HG02763 (cell line): ENCODE measurements at regions not wholly inside any gene's neighbourhood (a gene's known extent, or its start where the extent isn't known, plus 50 kb on each side); places are given as distances from the start of the nearest gene placed in this dataset.
"Not testable (repeated sequence)": the region's sequence is repeated elsewhere in the genome, so short reads cannot be mapped to it uniquely, and the experiment has no call there.

ENCODE experiments used
- ATAC-seq: cut with Tn5 transposase; IDR thresholded peaks from one replicate; pipeline ENCODE4 v1.9.1; 2021; ENCODE audit warnings: mild to moderate bottlenecking, moderate library complexity; ENCODE audit not compliant: unreplicated experiment

GRCh38 chr9:104195142-104195541 lies 101.0 kb downstream of the SMC2 start:
- ATAC-seq, result not testable (repeated sequence)

DNA sequence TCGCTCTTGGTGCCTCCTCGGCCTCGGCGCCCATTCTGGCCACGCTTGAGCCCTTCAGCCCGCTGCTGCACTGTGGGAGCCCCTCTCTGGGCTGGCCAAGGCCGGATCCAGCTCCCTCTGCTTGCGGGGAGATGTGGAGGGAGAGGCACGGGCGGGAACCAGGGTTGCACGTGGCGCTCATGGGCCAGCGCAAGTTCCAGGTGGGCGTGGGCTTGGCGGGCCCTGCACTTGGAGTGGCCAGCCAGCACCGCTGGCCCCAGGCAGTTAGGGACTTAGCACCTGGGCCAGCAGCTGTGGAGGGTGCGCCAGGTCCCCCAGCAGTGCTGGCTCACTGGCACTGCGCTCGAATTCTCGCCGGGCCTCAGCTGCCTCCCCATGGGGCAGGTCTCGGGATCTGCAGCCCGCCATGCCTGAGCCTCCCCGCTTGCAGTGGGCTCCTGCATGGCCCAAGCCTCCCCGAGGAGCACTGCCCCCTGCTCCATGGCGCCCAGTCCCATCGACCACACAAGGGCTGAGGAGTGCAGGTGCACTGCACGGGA lies 106.4 kb downstream of the SMC2 start:
- ATAC-seq, result no peak

GRCh38 chr9:104206766-104207165 lies 112.7 kb downstream of the SMC2 start:
- ATAC-seq, result no peak

DNA sequence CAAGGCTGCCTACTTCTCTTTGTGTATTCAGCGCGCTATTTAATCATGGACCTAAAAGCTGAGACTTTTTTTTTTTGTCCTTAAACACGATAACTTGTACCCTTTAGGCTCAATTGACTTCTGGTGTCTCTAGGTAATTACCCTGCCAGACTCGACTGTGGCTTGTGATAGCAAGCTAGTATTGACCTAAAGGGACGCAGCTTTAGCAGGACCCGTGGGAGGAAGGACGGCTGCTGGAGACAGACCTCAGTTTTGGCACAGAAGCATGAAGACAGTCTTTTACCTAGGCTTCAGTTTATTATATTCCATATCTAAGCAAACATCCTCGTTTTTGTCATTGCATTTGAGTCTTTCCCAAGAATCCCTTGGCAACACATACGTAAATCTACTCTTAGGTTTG lies 115.3 kb downstream of the SMC2 start:
- ATAC-seq, result no peak

DNA sequence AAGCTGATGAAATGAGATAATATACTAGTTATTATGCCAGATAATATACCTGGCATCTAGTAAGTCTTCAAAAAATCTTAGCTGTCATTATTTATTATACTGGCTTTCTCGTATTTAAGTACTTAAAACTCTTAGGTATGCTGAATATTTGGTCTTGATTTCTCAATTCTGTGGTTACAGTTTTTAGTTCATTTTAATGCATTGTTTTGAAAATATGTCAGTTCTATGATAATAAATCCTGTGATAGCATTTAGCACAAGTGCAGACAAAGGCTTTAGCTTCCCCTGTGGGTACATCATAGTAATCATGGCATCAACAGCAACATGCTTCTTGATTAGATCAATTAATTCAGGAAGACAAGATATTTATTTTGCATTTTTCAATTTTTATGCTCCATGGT lies 133.0 kb downstream of the SMC2 start:
- no peak for ATAC-seq

- no peak for ATAC-seq
These were observed 138.8 kb downstream of the SMC2 start for GRCh38 chr9:104232781-104233341.

DNA sequence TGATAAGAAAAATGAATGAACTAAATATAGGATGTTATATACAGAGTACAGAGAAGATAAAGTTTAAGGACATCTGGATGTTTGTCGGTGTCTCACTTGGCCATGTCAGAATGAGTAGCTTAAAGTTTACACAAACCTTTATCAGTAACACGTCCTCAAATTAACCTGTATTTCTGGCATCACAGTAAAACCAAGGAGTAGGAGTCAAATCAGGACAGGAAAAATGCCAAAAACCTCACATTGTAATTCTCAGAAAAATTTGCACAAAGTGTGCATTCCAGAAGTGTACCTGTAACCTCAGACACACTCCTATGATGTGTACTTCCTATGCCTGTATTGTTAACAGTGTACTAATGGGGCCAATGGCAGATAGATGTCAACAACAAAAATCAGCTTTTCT lies 139.3 kb downstream of the SMC2 start:
- ATAC-seq, result no peak

GRCh38 chr9:104234632-104235337 lies 140.7 kb downstream of the SMC2 start:
- not testable (repeated sequence) for ATAC-seq

DNA sequence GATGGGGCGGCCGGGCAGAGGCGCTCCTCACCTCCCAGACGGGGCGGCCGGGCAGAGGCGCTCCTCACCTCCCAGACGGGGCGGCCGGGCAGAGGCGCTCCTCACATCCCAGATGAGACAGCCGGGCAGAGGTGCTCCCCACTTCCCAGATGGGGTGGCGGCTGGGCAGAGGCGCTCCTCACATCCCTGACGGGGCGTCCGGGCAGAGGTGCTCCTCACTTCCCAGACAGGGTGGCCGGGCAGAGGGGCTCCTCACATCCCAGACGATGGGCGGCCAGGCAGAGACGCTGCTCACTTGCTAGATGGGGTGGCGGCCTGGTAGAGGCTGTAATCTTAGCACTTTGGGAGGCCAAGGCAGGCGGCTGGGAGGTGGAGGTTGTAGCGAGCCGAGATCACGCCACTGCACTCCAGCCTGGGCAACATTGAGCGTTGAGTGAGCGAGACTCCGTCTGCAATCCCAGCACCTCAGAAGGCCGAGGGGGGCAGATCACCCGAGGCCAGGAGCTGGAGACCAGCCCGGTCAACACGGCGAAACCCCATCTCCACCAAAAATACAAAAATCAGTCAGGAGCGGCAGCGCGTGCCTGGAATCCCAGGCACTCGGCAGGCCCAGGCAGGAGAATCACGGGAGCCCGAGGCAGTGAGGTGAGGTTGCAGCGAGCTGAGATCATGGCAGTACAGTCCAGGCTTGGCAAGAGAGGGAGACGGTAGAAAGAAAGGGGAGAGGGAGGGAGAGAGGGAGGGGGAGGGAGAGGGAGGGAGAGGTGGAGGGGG lies 141.4 kb downstream of the SMC2 start:
- ATAC-seq, result not testable (repeated sequence)

DNA sequence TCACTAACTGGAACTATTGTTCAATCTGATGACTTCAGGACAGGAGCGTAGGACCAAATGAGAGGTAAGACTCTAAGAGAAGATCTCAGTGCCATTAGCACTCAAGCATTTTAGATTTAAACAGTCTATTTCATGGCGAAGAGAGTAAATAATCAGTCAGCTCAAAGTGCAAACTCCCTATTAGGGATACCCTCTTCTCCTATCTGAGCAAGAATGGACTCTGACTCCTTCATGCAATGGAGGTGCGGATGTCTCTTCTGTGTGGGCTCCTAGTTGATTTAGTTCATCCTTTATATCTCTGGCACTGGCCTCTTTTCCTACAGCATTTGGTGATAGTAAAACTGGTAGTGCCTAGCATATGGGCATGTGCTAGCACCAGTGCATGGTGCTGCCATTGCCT lies 144.6 kb downstream of the SMC2 start:
- ATAC-seq, result no peak

GRCh38 chr9:104240890-104241289 lies 146.8 kb downstream of the SMC2 start:
- no peak for ATAC-seq

- no peak for ATAC-seq
These were observed 151.8 kb downstream of the SMC2 start for GRCh38 chr9:104245925-104246324.

DNA sequence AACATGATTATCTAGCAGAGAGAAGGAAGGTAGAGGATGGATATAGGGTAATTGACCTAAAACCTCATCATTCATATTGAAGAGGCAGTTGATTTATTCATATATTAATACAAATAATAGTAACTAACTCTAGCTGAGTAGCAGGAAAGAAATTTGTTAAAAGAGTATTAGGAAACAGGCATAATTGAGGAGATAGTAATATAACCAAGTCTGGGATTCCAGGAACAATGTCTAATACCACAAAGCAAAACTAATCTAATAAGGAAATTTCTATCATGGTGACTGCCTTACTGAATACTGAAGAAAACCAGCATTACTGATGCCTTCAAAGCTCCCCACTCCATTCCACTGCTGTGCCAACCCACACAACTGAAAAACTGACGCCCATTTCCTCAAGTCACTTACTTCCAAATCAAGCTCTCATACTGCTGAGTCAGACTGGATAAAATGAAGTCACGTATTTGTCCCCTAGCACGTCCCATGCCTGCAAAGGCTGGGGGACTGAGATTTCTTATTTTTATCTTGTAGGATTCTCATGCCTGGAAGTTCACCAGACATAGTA lies 153.9 kb downstream of the SMC2 start:
- no peak for ATAC-seq

- no peak for ATAC-seq
These were observed 162.1 kb downstream of the SMC2 start for GRCh38 chr9:104256031-104256695.

DNA sequence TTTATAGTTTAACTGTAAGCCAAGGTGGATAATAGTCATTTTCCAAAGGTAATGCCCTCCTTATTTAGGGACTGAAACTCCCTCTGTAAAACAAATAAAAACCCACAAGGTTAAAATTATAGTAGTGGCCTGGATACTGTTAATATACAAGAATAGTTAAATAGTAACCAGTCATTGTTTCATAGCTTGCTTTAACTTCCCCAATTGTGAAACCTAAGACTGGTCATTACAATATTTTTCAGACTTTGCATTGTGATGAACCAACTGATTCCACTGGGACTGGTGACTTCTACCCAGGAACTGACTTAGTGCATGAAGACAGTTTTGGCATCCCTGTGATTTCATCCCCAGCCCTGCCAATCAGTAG lies 162.6 kb downstream of the SMC2 start:
- no peak for ATAC-seq

DNA sequence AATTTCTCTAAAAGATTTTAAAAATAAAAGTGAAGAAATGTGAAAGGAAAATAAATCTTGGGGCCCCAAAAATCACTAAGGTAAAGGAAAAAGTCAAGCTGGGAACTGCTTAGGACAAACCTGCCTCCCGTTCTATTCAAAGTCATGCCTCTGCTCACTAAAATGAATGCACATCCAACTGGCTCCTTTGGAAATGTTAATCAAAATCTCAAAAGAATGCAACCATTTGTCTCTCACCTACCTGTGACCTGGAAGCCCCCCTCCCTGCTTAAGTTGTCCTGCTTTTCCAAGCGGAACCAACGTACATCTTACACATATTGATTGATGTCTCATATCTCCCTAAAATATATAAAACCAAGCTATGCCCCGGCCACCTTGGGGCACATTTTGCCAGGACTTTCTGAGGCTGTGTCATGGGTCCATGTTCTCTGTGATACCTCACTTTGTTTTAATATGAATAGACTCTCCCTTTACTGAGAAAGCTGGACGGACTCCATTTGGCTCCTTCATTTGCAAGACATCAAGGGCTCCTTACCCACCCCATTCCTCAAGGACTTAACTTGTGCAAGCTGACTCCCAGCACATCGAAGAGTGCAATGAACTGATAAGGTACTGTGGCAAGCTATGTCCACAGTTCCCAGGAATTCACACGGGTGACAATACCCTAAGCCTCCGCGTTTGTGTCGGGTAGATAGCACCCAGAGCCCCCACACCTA lies 164.3 kb downstream of the SMC2 start:
- no peak for ATAC-seq

GRCh38 chr9:104260004-104260403 lies 165.9 kb downstream of the SMC2 start:
- no peak for ATAC-seq

GRCh38 chr9:104263942-104264341 lies 169.8 kb downstream of the SMC2 start:
- ATAC-seq, result no peak

DNA sequence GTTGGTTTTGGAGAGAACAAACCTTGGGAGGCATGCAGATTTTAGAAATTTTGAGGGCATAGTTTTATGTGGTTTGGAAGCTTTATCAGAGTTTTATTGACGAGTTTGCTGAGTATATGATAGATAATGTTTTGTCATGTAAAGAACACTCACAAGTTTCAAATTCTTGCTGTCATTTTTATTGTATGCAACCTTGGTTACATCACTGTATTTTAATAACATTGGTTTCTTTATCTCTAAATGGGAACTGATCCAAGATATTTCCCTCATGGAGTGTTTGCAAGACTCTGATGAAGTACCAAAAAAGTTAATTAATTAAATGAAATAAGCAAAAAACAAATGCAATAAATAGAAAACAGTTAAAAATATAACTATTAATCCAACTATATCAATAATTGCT lies 170.3 kb downstream of the SMC2 start:
- ATAC-seq, result no peak

GRCh38 chr9:104269374-104269773 lies 175.3 kb downstream of the SMC2 start:
- no peak for ATAC-seq
